ENCODE measurements at regions not wholly inside any gene's neighbourhood (a gene's known extent, or its start where the extent isn't known, plus 50 kb on each side); places are given as distances from the start of the nearest gene placed in this dataset.

DNA sequence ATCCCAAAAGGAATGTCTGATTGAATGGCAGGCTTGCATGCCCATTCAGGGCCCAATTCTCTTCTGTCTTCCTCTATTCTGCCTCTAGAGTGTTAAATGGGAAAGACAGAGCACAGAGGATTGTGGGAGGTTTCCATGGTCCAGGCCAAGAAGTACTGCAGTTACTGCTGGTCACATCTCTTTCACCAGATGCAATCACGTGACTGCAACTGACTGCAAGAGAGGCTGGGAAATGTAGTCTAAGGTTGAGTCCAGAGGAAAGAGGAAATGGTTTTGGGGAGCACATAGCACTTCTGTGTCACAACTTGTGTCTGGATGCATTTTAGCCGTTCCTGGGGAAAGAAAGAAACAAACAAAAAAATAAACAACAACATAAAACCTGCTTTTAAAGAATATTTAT lies 336.4 kb upstream of the BTBD3 start:
- DNase-seq (ENCODE audit: low spot score) = peak; percentile 4

DNA sequence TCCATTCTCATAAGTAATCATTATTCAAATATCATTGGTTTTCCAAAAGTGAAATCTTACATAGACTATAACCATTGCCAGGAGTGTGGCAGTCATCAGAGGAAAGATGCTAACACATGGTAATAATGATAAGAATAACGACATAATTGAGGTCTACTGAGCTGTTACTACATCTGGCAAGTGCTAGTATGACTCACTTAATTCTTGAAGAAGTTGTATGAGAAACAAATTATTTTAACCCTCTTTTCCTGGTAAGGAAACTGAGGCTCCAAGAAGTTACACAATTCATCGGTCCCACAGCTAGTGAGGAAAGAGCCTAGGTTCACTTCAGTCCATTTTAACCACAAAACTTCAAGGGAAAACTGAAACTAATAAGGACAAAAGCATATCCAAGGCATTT lies 335.6 kb upstream of the BTBD3 start:
- DNase-seq (ENCODE audit: low spot score) = no peak

DNA sequence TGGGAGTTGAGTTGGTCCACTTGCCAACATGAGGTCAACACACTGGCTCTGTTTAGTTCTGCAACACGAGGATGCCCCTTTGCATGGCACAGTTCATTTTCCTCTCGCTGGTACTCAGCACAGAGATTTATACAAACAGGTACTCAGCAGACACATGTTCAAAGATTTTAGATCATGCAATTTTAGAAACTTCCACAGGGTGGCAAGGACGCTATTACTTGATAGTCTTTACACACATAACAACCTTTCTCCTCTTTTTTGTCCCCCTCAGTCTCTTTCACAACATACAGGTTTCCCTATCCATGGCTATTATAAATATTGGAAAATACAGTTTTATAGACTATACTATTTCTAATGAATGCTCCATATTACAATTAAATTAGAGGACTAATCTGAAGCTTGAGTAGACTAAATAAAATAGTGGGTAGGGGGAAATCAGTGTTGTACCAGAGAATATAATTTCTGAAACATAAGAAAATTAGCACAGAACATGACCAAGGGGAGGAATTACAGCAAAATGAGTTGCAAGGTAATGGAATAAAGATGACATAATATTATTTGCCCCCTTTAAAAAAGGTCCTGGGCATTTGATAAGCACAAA lies 331.8 kb upstream of the BTBD3 start:
- peak; percentile 13 for DNase-seq (ENCODE audit: low spot score)

DNA sequence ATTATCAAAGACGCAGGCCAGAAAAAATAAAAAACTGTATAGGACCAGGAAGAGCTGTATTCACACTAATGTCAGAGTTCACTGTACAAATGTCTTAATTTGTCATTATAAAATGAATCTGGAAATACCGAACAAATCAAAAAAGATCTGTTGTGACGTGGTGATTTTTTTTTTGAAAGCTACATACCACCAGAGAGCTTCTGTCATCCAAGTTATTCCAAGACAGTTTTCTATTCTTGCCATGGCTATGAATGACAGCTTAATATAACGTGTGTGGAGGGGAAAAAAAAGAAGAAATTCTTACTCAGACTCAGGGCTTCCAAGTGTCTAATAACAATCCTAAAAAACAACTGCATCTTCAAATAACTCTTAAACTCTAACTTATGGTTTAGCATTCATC lies 328.8 kb upstream of the BTBD3 start:
- no peak for DNase-seq (ENCODE audit: low spot score)

DNA sequence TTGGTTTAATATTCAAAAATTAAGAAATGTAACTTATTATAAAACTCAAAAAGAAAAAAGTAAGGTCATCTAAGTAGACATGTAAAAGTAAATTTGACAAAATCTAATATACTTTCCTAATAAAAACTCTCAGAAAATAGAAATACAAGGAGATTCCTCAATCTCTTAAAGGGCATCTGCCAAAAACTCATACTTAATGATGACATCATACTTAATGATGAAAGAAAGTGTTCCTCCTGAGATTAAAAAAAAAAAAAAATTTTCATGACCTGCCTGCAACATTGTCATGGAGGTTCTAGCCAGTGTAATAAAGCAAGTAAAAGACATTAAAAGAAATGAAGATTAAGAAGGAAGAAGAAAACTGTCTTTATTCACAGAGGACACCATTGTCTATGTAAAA lies 325.7 kb upstream of the BTBD3 start:
- DNase-seq (ENCODE audit: low spot score) = no peak

DNA sequence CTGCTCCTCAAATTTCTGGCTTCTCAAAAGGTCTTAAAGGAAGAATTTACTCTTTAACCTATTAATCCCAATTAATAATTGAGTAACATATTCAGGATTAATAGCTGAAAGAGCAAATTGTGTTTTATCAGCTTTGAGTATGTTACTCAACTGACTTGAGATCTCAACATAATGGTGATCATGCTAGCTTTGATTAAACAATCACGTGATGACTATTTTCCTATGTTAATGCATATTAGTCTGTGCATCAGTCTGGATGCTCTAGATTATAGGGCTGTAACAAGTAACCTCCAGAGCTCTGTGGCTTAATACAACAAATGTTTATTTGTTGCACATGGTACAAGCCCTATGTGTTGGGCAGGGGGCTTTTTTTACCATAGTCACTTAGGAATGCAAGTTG lies 313.4 kb upstream of the BTBD3 start:
- DNase-seq (ENCODE audit: low spot score) = no peak

DNA sequence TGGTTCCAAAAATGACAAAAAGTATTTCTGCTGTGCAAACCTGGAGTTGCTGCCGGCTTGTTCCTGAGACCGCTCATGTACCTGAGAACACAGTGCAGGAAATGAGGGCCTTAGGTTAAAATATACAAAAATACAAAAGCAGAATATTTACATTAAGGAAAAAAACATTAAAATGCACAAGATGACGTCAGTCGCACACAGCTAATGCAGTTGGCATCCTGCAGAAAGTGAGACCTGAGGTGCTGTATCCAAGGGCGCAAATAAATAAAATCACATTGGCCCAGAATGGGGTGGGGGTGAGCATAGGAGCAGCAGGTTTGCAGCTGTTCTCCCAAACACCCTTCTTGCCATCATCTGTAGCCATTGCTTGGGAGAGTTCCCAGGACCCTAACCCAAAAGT lies 310.6 kb upstream of the BTBD3 start:
- no peak for DNase-seq (ENCODE audit: low spot score)

DNA sequence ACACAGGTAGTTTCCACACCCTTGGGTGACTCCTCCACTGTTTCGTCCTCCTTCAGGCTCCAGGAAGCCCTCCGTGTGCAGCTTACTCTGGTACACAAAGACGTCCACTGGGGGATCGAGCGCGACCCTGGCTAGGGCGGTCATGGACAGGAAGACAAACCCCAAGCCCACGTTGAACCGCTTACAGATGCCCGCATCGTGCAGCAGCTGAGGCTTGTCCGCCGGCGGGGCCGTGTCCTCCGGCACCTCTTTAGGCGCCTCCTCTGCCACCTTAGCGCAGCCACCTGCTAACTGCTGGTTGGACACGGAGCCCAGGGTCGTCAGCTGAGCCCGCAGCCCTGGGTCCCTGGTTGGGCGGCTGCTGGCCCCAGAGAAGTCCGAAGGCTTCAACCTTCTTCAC lies 309.0 kb upstream of the BTBD3 start:
- DNase-seq (ENCODE audit: low spot score) = no peak

DNA sequence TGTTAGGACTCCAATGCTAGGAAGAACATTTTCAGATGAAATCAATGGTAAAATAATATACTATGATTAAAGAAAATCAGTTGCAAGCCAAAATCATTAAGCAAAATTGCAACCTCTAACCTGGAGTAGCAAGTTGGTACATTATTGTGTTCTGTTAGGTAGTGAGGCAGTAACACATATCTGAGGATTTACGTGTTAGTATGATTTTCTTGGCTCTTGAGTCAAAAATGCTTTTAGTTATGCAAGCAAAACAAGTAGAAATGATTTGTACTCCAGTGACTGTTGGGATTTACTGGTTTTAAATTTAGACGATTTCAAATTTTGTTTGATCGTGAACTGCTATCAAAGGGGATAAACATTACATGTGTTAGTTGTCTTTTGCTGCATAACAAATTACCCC lies 293.0 kb upstream of the BTBD3 start:
- no peak for DNase-seq (ENCODE audit: low spot score)

DNA sequence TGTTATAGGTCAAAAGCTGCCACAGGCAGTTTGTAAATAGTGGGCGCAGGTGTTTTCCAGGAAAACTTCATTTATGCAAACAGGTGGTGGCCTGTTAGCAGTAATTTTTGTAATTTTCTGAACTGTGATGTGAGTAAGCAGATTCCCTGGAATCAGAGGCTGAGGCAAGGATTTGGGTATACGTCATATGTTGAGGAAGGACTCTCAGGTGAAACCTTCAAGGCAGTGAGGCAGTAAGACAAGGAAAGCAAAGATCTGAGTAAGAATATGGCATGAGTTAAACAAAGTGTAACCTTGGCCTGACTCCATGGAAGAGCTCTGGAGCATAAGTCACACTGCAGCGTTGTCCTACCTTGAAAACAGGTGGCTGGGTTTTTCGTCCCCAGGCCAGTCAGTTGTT lies 291.1 kb upstream of the BTBD3 start:
- no peak for DNase-seq (ENCODE audit: low spot score)

DNA sequence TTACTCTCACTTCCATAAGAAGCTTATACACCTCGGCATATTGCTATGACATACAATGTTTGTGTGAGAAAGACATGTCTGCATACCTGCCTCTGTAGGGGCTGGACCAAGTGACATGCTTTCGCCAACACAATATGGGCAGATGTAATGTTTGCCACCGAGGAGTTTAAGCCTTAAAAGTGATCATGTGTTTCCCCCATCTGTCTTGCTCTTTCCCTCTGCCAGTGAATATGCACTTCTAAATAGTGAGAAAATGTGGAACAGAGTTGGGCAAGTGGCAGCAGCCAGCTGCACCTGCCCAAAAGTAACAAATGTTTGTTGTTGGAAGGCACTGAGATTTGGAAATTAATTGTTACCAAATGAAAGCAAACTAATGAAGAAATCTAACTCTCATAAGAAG lies 274.8 kb upstream of the BTBD3 start:
- DNase-seq (ENCODE audit: low spot score) = no peak

DNA sequence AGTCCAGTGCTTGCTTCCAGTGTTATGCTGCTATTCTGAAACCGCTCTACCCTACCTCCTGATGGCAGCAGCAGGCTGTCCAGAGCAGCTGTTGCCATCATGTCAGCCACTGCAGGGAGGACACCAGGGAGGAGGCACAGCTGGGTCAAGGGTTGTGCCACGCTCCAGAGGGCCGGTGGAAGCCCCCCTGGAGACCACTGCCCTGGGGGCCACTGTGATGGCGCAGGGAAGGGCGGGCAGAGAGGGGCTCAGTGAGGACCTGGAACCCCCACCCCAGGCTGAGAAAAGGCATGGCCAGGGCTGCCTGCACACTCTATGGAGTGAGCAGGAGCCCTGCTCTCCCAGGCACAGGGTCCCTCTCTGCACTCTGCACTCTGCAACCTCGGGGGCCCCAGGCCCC lies 271.3 kb upstream of the BTBD3 start:
- no peak for DNase-seq (ENCODE audit: low spot score)

DNA sequence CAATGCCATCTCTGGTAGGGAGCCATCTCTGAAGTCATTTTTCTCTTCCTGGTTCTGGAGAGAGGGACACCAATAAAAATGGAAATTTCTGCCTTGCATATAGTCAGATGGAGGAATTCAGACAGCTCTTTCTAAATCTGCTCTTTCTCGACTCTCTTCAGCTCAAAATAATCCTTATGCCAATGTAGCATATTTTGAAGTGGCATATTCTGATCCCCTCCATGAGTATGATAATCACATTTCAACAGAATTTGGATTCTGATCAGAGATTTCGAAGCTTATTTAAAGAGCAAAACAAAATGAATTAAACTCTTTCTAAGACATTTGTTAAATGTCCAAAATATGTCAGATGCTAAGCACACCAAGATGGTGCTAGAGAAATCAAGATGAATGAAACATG lies 267.1 kb upstream of the BTBD3 start:
- DNase-seq (ENCODE audit: low spot score) = no peak

DNA sequence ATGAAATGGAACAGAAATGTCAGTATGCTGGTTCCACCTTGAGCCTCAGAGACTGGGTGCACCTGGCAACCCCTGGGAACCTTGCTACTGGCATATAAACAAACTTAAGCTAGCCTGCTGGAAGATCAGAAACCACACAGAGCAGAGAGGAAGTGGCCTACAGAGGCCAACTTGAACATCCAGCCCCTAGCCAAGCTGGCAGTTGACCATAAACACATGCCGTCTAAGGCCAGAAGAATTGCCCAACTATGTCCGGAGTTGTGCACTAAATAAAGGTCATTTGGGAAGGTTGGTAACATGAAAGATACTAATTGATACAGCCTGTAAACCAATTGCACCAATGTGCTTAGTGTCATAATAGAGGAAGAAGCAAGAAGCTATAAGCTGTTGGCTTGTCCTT lies 266.6 kb upstream of the BTBD3 start:
- DNase-seq (ENCODE audit: low spot score) = no peak

DNA sequence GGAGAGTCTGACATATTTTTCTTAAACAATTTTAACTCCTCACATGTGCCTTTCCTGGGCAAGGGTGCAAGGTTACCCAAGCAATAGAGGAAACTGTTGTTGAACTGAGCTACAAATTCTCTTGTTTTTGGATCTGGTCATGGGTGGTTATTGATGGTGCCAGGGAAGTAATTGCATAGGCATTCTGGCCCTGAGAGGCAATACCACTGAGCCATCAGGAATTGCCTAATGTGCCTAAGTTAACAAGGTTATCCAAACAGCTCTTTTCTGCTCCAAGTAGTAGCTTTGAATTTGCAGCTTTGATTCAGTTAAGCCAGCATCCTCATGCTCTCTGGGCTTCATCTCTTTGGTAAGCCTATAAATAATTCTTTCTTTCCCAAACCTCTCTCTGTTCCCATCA lies 266.0 kb upstream of the BTBD3 start:
- DNase-seq (ENCODE audit: low spot score) = no peak

DNA sequence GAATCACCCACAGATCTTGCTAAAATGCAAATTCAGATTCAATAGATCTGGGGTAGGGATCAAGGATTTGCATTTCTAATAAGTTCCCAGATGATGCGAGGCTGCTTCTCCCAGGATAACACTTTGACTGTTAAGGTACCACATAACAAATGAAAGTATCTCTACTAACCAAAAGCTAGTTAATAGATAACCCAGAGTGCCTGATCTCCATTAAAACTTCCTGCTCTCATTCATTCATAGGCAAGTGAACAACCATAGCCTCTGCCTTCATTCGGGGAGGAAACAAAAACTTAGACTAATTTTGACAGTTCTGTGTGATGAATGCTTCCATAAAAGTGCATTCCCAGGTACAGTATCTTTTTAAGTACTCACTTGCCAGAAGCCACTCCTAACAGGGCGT lies 265.6 kb upstream of the BTBD3 start:
- no peak for DNase-seq (ENCODE audit: low spot score)

DNA sequence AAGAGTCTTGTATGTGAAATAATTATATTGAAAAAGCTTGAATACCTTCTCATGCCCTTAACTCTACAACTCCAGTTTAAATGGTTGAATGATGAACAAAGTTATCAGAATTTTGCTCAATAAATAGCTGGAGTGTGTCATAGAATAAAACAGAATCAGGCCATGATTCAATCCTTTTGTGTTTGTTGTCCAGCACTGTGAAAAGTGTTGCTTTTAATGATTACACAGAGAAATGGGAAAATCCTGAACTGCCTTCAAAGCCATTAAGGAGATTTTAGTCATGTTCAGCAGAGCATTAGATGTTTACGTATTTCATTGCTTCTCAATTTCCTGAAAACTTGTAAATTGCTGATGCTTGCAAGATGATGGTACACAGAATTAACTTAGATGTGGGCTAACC lies 262.9 kb upstream of the BTBD3 start:
- no peak for DNase-seq (ENCODE audit: low spot score)

DNA sequence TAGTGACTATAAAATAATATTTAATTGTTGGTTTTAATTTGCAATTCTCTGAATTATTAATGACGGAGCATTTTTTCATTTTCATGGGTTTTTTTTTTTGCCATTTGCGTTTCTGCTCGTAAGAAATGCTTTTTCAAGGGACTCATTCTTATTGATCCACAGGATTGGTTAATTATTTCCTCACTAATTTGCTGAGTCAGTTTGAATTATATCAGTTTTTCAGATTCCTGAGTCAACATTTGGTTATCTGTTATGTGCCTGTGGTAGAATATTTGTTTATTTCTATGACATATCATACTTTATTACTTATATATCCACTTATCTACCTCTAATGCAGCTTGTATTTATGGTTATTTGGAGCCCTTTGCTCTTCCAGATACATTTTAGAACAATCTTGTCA lies 257.0 kb upstream of the BTBD3 start:
- DNase-seq (ENCODE audit: low spot score) = no peak

DNA sequence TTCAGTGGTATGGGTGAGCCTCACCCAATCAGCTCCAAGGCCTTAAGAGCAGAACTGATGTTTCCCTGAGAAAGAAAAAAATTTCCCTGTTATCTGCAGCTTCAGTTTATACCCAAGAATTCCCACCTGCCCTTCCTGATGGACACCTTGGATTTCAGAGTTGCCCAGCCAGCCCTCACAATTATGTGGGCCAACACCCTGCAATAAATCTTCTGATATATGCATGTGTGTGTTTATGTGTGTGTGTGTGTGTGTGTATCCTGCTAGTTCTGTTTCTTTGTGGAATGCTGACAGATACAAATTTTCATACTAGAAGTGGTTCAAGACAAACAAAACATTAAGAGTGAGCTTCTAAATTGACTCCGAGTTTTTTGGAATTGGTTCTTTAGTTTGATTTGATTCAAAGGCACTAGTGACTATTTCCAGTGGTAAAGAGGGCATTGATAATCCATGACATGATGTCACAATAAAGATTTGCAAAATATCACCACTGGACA lies 246.6 kb upstream of the BTBD3 start:
- no peak for DNase-seq (ENCODE audit: low spot score)

DNA sequence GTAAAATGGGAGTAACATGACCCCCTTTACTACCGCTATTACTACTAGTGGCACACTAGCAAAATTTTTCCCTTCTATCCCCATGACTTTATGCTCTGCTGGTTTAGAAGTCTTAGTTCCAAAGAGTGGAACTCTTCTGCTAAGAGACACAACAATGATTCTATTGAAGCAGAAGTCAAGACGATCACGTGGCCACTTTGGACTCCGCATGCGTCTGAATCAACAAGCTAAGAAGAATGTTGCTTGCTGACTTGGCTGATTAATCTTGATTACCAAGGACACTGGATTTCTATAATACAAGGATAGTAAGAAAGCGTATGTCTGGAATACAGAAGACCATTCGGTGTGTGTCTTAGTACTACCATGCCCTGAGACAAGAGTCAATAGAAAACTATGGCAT lies 244.7 kb upstream of the BTBD3 start:
- no peak for DNase-seq (ENCODE audit: low spot score)

DNA sequence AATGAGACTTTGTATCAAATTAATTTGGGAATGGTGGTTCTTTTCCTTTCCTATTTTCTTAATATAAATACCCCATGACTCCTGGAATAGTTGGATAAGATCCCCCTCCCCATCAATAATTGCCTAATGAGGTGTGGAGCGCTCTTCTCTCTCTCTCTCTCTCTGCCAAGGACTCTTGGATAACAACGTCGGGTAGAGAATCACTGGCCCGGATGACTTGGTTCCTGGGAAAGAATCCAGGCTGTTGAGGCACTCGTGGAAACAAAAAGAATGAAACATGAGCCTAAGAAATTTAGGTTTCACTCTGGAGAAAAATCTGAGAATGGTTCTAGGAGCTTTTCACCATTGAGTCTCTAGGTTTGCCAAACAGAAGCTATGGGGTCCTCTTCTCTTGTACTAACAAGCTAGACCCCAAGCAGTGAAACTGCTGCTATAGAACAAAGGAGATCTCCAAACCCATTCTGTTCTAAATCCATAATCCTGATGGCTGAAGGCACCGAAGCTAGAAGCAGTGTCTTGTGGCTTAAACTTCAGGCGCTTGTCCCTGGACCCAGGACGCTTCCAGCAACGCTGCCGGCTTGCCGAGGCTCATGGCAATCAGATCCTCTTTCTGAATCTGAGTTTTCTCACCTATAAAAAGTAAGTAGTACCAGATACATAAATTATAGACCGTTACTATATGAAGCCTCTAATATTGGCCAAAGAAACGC lies 241.6 kb upstream of the BTBD3 start:
- DNase-seq (ENCODE audit: low spot score) = no peak

DNA sequence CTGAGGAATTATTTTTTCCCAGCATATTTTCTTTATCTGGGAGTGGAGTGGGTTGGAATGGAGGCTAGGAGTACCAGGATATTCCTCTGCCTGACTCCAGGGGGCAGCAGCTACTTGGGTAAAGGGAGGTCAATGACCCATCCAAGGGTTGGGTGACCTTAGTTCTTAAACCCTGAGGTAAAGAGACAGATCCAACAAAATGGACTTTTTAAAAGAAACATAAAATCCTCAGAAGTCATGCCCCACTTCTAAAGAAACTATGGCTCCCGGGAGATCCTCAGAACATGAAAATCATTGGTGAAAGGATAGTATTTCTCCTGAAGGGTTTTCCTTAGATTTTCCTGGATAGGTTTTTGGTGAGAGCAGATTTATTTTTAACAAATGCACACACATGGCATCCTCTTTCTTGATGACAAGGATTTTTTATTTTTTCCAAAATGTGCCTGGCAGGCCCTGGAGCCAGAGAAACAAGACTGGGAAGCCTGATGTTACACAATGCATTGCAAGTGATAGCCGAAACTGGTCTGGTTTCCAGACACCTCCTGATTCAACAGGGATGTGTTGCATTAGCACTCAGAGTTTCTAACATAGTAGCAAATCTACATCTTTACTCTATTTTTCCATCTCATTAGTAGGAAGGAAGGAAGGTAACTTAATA lies 240.9 kb upstream of the BTBD3 start:
- DNase-seq (ENCODE audit: low spot score) = peak; percentile 62

DNA sequence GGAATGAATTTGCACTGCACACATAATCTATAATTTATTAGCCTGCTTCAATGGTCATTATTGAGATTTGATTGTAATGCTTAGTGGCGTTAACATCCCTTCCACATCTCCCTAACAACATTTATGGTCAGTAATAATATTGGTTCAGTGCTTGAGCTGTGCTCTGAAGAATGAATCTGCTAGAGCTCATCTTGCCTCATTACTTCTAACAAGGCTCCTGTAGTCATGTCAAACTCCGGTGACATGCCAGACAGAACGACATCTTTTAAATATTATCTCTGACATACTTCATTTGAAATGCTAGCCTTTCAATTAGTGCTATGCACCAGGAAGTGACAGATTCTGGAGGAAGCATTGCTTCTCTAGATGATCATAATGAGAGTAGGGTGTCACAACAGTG lies 240.3 kb upstream of the BTBD3 start:
- DNase-seq (ENCODE audit: low spot score) = no peak
